GM12878 (cell line): ENCODE measurements at regions not wholly inside any gene's neighbourhood (a gene's known extent, or its start where the extent isn't known, plus 50 kb on each side); places are given as distances from the start of the nearest gene placed in this dataset.

Experiments
- ATAC-seq: fragments of 200-7000 bp; cut with Tn5 transposase; 3 replicates; pipeline ENCODE4 v1.9.1; 2020; ENCODE audit warnings: mild to moderate bottlenecking, moderate library complexity
- BruUV-seq: library from RNA; stranded (reverse); fragments of 400-500 nt; replicated peaks from 2 replicates; lab custom pipeline; 2021; lab: Mats Ljungman, UMichigan
- CTCF ChIA-PET: fragments of 300-600 bp; sonication (Branson Sonifier 250); formaldehyde crosslinking; extraction: SDS; loops from one replicate; lab custom pipeline; 2021; ENCODE audit warnings: inconsistent platforms; lab: Yijun Ruan, JAX
- POLR2A ChIA-PET: fragments of 350-600 bp; formaldehyde crosslinking; extraction: SDS; loops from one replicate; lab custom pipeline; 2021; ENCODE audit warnings: inconsistent platforms; lab: Charles Lee
- RAD21 ChIA-PET: fragments of 300-600 bp; sonication (Branson Sonifier 250); formaldehyde crosslinking; loops from one replicate; lab custom pipeline; 2023; ENCODE audit warnings: antibody characterized with exemption; ENCODE audit not compliant: unreplicated experiment; lab: Charles Lee
- SMC1A ChIA-PET: fragments of 300-600 bp; sonication (Branson Sonifier 250); formaldehyde crosslinking; loops from one replicate; lab custom pipeline; 2023; ENCODE audit not compliant: unreplicated experiment, uncharacterized antibody; lab: Charles Lee
- DNase-seq: peaks from one replicate; pipeline ENCODE4 v3.0.0-alpha.2; 2011; ENCODE audit warnings: low read depth, low spot score
- FAIRE-seq: peaks from 3 replicates; lab custom pipeline; 2011; peaks lifted over from hg19 to GRCh38; lab: Jason Lieb, UNC
- H2AFZ ChIP-seq: 2 replicates; pipeline ENCODE4 v1.6.0; 2011; ENCODE audit warnings: low read depth, low read length, control low read depth; ENCODE audit not compliant: control insufficient read depth
- H3K27ac ChIP-seq: 2 replicates; pipeline ENCODE4 v1.5.1; 2011; ENCODE audit warnings: control low read depth; ENCODE audit not compliant: control insufficient read depth, insufficient read depth
- H3K27me3 ChIP-seq, 2 experiments: replicated peaks in 1 of 2; 2 replicates each; pipeline versions ENCODE4 v1.6.0 to v1.6.1; 2011; ENCODE audit warnings: low read length in 1 of 2; ENCODE audit not compliant: control insufficient read depth in 2 of 2, insufficient read depth in 2 of 2
- H3K36me3 ChIP-seq, 2 experiments: 2 replicates each; pipeline ENCODE4 v1.5.1; 2011; ENCODE audit warnings: low read length in 1 of 2; ENCODE audit not compliant: control insufficient read depth in 2 of 2, insufficient read depth in 2 of 2
- H3K4me1 ChIP-seq: 2 replicates; pipeline ENCODE4 v1.6.1; 2011; ENCODE audit warnings: mild to moderate bottlenecking, low read length, moderate library complexity, mixed read lengths; ENCODE audit not compliant: control insufficient read depth, insufficient read depth
- H3K4me2 ChIP-seq: 2 replicates; pipeline ENCODE4 v1.6.0; 2011; ENCODE audit warnings: control low read depth; ENCODE audit not compliant: control insufficient read depth, insufficient read depth
- H3K4me3 ChIP-seq: fragments of 200-600 bp; sonication (generic); 2 replicates; pipeline ENCODE4 v1.5.1; 2016
- H3K79me2 ChIP-seq: 2 replicates; pipeline ENCODE4 v1.6.0; 2011; ENCODE audit warnings: low read length; ENCODE audit not compliant: control insufficient read depth, insufficient read depth
- H3K9ac ChIP-seq: 2 replicates; pipeline ENCODE4 v1.8.0; 2011; ENCODE audit warnings: low read length, control low read depth, mixed read lengths; ENCODE audit not compliant: control insufficient read depth, insufficient read depth
- H3K9me3 ChIP-seq: replicated peaks from 3 replicates; pipeline ENCODE4 v1.5.1; 2011; ENCODE audit warnings: mild to moderate bottlenecking, low read length; ENCODE audit not compliant: control insufficient read depth, insufficient read depth
- H4K20me1 ChIP-seq: 2 replicates; pipeline ENCODE4 v1.6.0; 2011; ENCODE audit not compliant: control insufficient read depth, insufficient read depth
- ATF3 ChIP-seq: IDR thresholded peaks from 2 replicates; pipeline ENCODE4 v1.6.1; 2011; ENCODE audit warnings: low read depth, mild to moderate bottlenecking, low read length, moderate library complexity, borderline replicate concordance; ENCODE audit errors: extremely low read depth
- BRCA1 ChIP-seq: IDR thresholded peaks from 2 replicates; pipeline ENCODE4 v1.6.1; 2011; ENCODE audit warnings: low read depth, low read length, improper control_type of control experiment
- CREM ChIP-seq: IDR thresholded peaks from 2 replicates; pipeline ENCODE4 v1.6.1; 2014; ENCODE audit warnings: antibody characterized with exemption, low read depth
- GABPA ChIP-seq: IDR thresholded peaks from 2 replicates; pipeline ENCODE4 v1.6.1; 2014; ENCODE audit warnings: antibody characterized with exemption, low read depth, mild to moderate bottlenecking, inconsistent platforms
- HDGF ChIP-seq: fragments of 450-650 bp; IDR thresholded peaks from 2 replicates; pipeline ENCODE4 v1.6.1; 2016; ENCODE audit warnings: antibody characterized with exemption
- IKZF2 ChIP-seq, 2 experiments: fragments of 450-650 bp; IDR thresholded peaks; 2 replicates each; pipeline ENCODE4 v1.6.1; 2017; ENCODE audit warnings: mild to moderate bottlenecking in 2 of 2, moderate library complexity in 2 of 2
- KDM1A ChIP-seq: fragments of 200-600 bp; sonication (generic); IDR thresholded peaks from 2 replicates; pipeline ENCODE4 v1.6.1; 2016; ENCODE audit warnings: borderline replicate concordance
- KLF5 ChIP-seq: fragments of 450-650 bp; IDR thresholded peaks from 2 replicates; pipeline ENCODE4 v1.6.1; 2014; ENCODE audit warnings: mild to moderate bottlenecking; ENCODE audit not compliant: partially characterized antibody
- MEF2B ChIP-seq: fragments of 450-650 bp; IDR thresholded peaks from 2 replicates; pipeline ENCODE4 v1.6.1; 2018; ENCODE audit warnings: mild to moderate bottlenecking, moderate library complexity; ENCODE audit not compliant: partially characterized antibody, poor library complexity, severe bottlenecking
- MTA2 ChIP-seq: fragments of 450-650 bp; IDR thresholded peaks from 2 replicates; pipeline ENCODE4 v1.6.1; 2016; ENCODE audit warnings: low read depth, mild to moderate bottlenecking, moderate library complexity
- MYC ChIP-seq: IDR thresholded peaks from 2 replicates; pipeline ENCODE4 v1.6.1; 2011; ENCODE audit warnings: mild to moderate bottlenecking, low read length, moderate library complexity, inconsistent platforms; ENCODE audit not compliant: insufficient read depth, insufficient replicate concordance, insufficient read length, severe bottlenecking
- NR2C1 ChIP-seq: fragments of 450-650 bp; IDR thresholded peaks from 2 replicates; pipeline ENCODE4 v1.6.1; 2017; ENCODE audit warnings: antibody characterized with exemption, mild to moderate bottlenecking, moderate library complexity
- PRDM15 ChIP-seq: fragments of 450-650 bp; formaldehyde crosslinking; IDR thresholded peaks from 2 replicates; pipeline ENCODE4 v1.4.0; 2020; ENCODE audit warnings: mild to moderate bottlenecking, moderate library complexity
- RAD51 ChIP-seq: fragments of 450-650 bp; IDR thresholded peaks from 2 replicates; pipeline ENCODE4 v1.6.1; 2016; ENCODE audit warnings: moderate library complexity, mild to moderate bottlenecking, inconsistent platforms
- RBBP5 ChIP-seq: fragments of 200-600 bp; sonication (generic); conservative IDR thresholded peaks from 2 replicates; pipeline ENCODE4 v1.6.1; 2016
- STAT3 ChIP-seq: IDR thresholded peaks from 2 replicates; pipeline ENCODE4 v1.6.1; 2011; ENCODE audit warnings: low read depth, low read length, improper control_type of control experiment
- ZNF274 ChIP-seq: IDR thresholded peaks from one replicate; pipeline ENCODE4 v1.8.0; 2011; ENCODE audit not compliant: insufficient read length, insufficient read depth
- ZNF622 ChIP-seq: fragments of 450-650 bp; IDR thresholded peaks from 2 replicates; pipeline ENCODE4 v1.6.1; 2017; ENCODE audit warnings: mild to moderate bottlenecking, inconsistent platforms
- WGBS: methylation state at CpG from one replicate; pipeline ENCODE4 v1.1.6; 2016; ENCODE audit warnings: low lambda C conversion rate; ENCODE audit not compliant: insufficient replicate concordance, insufficient coverage; ENCODE audit errors: missing lambda C conversion rate; 5-methylcytosine and 5-hydroxymethylcytosine counted together
- in situ Hi-C: fragments of 300-500 bp; cut with MboI; formaldehyde crosslinking; loops from 9 replicates; pipeline ENCODE4 v1.14.3; 2018; ENCODE audit warnings: mixed read lengths
- intact Hi-C: fragments of 100-400 bp; cut with micrococcal nuclease; formaldehyde crosslinking; loops from one replicate; pipeline ENCODE4 v1.14.2; 2022; ENCODE audit not compliant: unreplicated experiment
- TF ChIP-seq, protein P1 (sequence below): fragments of 450-650 bp; IDR thresholded peaks from 2 replicates; pipeline ENCODE4 v1.6.1; 2017; ENCODE audit warnings: borderline replicate concordance
- TF ChIP-seq, protein P2 (sequence below): IDR thresholded peaks from 2 replicates; pipeline ENCODE4 v1.6.1; 2011; ENCODE audit warnings: mild to moderate bottlenecking, low read depth, low read length, moderate library complexity; ENCODE audit not compliant: insufficient replicate concordance

DNA sequence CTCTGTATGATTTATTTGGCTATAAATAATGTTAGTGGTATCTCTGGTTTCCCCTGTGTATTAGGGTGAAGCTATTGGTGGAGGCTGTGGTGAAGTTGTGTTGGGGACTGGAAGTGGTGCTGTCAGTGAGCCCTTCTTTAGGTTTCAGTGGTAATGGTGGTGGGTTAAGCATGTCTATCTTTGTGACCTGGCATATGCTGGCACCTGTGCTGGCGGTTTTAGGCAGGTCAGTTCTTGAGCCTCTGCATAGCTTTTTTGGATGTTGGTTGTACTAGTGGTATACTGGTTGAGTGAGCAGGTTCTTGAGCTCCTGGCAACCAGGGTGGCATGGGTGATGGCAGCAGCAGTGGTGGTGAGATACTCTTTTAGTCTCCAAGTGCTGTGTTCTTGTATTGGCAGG, 161.9 kb upstream of the CAND1 start:
- H3K9ac ChIP-seq = no peak overlapping the region
- SMC1A ChIA-PET = no interaction called here
- CTCF ChIA-PET = no interaction called here
- no peaks in the 10 kb centered on the region; a peak in 1 of 4 replicates for H3K27me3 ChIP-seq
- no peak overlapping the region for H3K4me2 ChIP-seq
- no peaks in the 10 kb centered on the region for H3K79me2 ChIP-seq
- RAD21 ChIA-PET = no interaction called here
- no peaks in the 10 kb centered on the region for H4K20me1 ChIP-seq
- no peaks in the 10 kb centered on the region; the same call in 2 of the 3 replicates for H3K9me3 ChIP-seq
- intact Hi-C loops (no loop called here), in situ Hi-C loops (no loop called here)
- H3K4me1 ChIP-seq = no peaks in the 10 kb centered on the region
- H3K27ac ChIP-seq = no peak overlapping the region
- 5% methylated on average over 1 of the region's 1 CpG for WGBS
- FAIRE-seq = no peak
- TF ChIP-seq MTA2 = no peak
- no peak for TF ChIP-seq ZNF622
- no peak for TF ChIP-seq CREM
- no peak for TF ChIP-seq BRCA1
- TF ChIP-seq, protein P1, sequence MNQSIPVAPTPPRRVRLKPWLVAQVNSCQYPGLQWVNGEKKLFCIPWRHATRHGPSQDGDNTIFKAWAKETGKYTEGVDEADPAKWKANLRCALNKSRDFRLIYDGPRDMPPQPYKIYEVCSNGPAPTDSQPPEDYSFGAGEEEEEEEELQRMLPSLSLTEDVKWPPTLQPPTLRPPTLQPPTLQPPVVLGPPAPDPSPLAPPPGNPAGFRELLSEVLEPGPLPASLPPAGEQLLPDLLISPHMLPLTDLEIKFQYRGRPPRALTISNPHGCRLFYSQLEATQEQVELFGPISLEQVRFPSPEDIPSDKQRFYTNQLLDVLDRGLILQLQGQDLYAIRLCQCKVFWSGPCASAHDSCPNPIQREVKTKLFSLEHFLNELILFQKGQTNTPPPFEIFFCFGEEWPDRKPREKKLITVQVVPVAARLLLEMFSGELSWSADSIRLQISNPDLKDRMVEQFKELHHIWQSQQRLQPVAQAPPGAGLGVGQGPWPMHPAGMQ = no peak
- TF ChIP-seq NR2C1 = no peak
- no peak for TF ChIP-seq MYC
- no peak for TF ChIP-seq IKZF2 (IDR thresholded peaks at IDR 0.05)
- TF ChIP-seq, protein P2, sequence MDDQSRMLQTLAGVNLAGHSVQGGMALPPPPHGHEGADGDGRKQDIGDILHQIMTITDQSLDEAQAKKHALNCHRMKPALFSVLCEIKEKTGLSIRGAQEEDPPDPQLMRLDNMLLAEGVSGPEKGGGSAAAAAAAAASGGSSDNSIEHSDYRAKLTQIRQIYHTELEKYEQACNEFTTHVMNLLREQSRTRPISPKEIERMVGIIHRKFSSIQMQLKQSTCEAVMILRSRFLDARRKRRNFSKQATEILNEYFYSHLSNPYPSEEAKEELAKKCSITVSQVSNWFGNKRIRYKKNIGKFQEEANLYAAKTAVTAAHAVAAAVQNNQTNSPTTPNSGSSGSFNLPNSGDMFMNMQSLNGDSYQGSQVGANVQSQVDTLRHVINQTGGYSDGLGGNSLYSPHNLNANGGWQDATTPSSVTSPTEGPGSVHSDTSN = no peak
- TF ChIP-seq RAD51 = no peak
- TF ChIP-seq MEF2B = no peak
- TF ChIP-seq STAT3 = no peak
- no peak for TF ChIP-seq GABPA
- TF ChIP-seq RBBP5 = no peak
- no peak for TF ChIP-seq PRDM15 (CRISPR knock-in tag)
- no peak for TF ChIP-seq ATF3
- no peak for TF ChIP-seq ZNF274
- no peak for TF ChIP-seq KDM1A
- TF ChIP-seq KLF5 = no peak
- TF ChIP-seq HDGF = no peak
- TF ChIP-seq, all 136 proteins: peak for 0
- Histone ChIP-seq H3K36me3 (no peaks in the 10 kb centered on the region), H3K4me3 (no peak overlapping the region), H2AFZ (no peak overlapping the region)
- DNase-seq (no peak), ATAC-seq (no peak)
- no TSS peak for BruUV-seq
- POLR2A ChIA-PET = no interaction called here
